Posterior vena cava (tissue), 2 donors: ENCODE measurements at regions not wholly inside any gene's neighbourhood (a gene's known extent, or its start where the extent isn't known, plus 50 kb on each side); places are given as distances from the start of the nearest gene placed in this dataset.
"Not testable (repeated sequence)": the region's sequence is repeated elsewhere in the genome, so short reads cannot be mapped to it uniquely, and the experiment has no call there.

Experiments used
- DNase-seq: peaks from one replicate; pipeline ENCODE4 v3.0.0-alpha.2; 2020; ENCODE audit warnings: low spot score
- intact Hi-C, 2 donors: fragments of 100-400 bp; cut with DNase I; formaldehyde crosslinking; loops; one replicate each; pipeline versions ENCODE4 v1.14.1 to v1.14.2; 2022 to 2023
- donor health status: DM: yes; HTN: yes; CAD: no.
- donor health status: DM: yes; HTN: yes; CAD: no.

DNA sequence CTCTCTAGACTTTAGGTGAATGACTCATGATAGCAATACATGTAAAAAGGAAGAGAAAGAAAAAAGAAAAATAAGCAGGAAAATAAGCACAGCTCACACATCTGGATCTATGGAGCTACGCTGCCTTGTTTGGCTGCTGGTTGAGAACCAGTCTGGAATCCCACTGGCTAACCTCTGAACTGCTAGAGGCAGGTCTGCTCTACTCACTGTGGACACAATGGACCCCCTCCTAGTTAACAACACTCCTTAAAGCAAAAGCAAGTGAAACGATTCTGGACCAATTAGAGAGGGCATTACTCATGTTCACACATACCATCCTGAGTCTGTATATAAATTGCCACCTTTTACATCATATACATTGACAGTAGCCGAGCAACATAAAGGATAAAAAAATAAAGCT lies 383.2 kb upstream of the FLRT2 start:
- DNase-seq: no peak

GRCh38 chr14:85150166-85150565 lies 379.8 kb upstream of the FLRT2 start:
- DNase-seq: no peak
- intact Hi-C loops: no loop called here

More for the DNA sequence above, 383.2 kb upstream of the FLRT2 start:
- intact Hi-C loops: no loop called here

- DNase-seq: no peak
- intact Hi-C loops: no loop called here
Observed at GRCh38 chr14:85154714-85155113, 375.2 kb upstream of the FLRT2 start.

DNA sequence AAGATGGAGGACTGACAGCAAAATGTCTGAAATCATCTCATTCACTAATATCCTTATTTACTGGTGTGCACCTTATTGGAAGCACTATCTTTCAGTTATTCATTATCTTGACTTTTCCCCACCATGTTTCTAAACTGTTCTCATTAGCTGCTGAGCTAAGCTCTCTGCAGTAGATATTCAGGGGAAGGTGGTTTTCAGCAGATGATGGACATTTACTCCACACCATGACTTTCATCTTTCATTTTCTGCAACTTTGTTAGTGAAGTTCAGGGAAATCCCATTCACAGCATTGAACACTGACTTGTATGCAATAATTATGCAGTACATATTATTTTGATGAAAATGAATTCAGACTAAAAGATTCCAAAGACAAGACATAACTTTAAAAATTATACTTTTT lies 373.6 kb upstream of the FLRT2 start:
- DNase-seq: no peak
- intact Hi-C loops: no loop called here

DNA sequence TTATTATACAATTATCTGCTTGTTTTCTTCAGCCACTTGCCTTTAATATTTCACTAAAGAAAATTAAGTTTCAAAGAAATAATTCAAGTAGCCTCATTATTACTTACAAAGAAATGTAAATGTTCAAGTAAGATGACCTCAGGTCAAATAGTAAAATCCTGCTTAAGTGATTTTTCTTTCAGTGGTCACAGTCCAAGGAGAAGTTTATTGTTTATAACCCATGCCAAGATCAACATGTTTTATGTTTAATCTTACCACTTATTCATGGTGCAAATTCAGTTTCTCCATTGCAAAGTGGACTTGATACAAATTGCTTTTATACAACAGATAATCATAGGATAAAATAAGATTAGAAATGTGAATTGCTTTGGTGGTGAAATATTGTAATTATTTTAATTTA lies 370.2 kb upstream of the FLRT2 start:
- DNase-seq: no peak
- intact Hi-C loops: no loop called here

DNA sequence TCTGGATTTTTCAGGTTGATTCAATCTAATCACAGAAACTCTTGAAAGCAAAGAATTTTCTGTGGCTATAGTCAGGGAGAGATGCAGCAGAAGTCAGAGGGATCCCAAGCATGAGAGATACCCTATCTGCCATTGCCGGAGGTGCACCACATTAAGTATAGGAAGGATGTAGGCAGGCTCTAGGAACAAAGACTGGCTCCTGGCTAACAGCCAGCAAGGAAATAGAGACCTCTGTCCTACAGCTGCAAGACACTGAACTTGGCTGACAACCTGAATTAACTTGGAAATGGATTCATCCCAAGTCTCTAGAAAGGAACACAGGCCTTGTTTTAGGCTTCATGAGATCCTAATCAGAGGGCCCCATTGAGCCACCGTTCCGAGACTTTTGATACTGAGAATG lies 364.9 kb upstream of the FLRT2 start:
- no peak for DNase-seq
- intact Hi-C loops: no loop called here

- no peak for DNase-seq
- intact Hi-C loops: no loop called here
Observed at GRCh38 chr14:85169381-85169780, 360.6 kb upstream of the FLRT2 start.

- intact Hi-C loops: no loop called here
- DNase-seq: no peak
Observed at GRCh38 chr14:85172290-85172689, 357.7 kb upstream of the FLRT2 start.

DNA sequence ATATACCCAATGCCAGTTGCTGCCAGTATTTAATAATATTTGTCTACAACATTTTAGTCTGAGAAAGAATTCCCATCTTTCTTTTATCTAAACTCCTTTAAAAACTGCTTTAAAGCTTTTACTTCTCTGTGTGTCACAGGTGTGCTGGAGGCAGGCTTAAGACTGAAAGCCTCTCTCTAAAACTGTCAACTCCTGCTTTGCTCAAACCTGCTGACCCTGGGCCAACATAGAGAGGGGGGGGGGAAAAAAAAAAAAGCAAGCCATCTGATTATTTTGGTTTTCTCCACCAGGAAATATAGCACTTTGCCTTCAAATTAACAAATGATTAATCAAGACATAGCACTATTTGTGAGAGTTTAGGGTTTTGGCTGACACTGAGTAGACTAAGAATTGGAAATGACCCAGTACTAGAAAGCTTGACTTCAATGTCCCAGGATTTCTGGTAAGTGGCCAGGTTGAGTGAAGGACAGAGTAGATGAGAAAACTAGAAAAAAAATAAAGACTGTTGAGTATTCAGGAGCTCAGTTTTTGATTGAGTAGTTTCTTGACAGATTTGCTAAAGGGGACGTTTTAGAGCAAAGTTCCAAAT lies 357.0 kb upstream of the FLRT2 start:
- no peak for DNase-seq
- intact Hi-C loops: no loop called here

- intact Hi-C loops: no loop called here
- no peak for DNase-seq
Observed at GRCh38 chr14:85175556-85175955, 354.4 kb upstream of the FLRT2 start.

DNA sequence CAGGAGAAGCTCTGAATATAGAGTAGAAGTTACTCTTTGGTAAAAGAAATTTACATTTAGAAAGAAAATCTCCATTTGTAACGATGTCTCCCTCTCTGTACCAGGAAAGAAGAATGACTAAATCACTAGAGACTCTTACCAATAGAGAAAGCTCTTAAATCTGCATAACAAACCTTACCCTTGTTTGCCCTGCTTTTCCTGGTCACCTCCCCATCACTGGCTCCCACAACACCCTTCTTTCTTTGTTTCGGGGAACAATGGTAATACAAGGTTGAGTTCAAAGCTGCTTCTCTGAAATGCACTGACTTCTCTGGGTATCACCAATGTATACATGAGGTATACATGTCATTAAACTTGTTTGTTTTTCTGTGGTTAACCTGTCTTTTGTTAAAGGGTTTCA lies 351.1 kb upstream of the FLRT2 start:
- intact Hi-C loops: no loop called here
- DNase-seq: no peak

DNA sequence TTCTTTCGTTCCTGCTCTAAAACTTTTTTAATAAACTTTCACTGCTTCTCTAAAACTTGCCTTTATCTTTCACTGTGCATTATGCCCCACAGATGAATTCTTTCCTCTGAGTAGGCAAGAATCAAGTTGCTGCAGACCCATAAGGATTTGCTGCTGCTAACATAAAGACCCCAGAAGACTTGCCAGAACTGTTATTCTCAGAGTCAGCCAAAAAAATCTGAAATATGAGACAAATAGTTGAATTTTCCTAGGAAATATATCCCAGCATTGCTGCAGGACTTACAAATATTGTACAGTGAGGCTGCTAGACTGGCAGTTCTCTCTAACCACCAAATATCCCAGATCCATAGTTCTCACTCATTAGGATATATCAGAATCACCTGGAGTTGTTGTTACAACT lies 349.1 kb upstream of the FLRT2 start:
- DNase-seq: no peak
- intact Hi-C loops: no loop called here

GRCh38 chr14:85182282-85182681 lies 347.7 kb upstream of the FLRT2 start:
- DNase-seq: no peak
- intact Hi-C loops: no loop called here

DNA sequence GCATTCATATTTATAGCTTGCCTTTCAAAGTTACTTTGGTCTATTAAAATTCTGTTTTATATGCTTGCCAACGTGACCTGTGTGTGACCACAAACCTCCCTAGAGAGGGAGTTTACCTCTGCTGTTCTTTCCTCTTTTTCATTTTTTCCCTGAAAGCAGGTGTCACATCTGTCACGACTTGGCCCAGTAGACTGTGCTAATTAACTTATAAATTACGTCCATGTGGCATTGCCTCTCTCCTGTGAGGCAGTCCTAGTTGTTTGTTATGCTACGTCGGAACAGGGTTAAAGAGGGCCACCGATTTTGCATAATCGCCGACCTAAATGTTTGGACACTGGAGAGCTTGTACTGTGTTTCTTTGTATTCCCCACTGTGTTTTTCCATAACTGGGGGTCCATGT lies 343.9 kb upstream of the FLRT2 start:
- intact Hi-C loops: no loop called here
- DNase-seq: no peak

DNA sequence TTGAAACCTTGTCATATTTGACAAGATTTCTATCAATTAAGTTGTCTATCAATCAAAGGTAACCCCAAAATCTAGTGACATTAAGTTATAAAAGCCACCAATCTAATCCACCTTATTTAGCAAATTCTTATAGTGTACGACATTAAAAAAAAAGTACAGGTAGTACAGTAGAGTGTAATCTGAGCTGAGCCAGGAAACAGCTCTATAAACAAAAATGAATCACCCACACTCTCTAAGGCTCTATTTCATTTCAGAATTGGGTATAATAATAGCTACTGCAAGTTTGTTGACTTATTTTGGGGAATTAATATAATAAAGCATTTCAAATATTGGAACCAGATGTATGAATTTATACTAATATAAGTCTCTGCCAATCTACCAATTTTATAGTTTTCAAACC lies 342.4 kb upstream of the FLRT2 start:
- no peak for DNase-seq
- intact Hi-C loops: no loop called here

GRCh38 chr14:85188836-85189235 lies 341.1 kb upstream of the FLRT2 start:
- DNase-seq: no peak
- intact Hi-C loops: no loop called here

DNA sequence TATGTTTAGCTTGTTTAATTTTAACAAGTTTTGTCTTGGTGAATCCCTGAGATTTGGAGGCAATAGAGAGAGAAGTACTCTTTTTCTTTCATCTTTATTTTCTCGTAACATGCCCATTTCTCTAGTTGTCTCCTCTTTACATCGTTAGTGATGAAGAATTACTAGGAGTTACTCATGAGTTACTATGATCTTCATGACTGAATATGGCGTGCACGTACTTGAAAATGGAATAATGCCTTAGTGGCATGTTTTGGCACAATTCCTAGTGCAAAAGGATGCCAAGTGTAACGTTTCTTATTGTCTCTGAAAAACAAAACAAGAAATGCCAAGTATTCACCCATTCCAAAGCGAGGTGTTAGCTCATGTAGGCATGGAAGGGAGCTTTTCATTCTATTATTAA lies 340.7 kb upstream of the FLRT2 start:
- DNase-seq, intact Hi-C loops: not testable (repeated sequence)

- no peak for DNase-seq
- intact Hi-C loops: no loop called here
Observed at GRCh38 chr14:85190251-85190650, 339.7 kb upstream of the FLRT2 start.

GRCh38 chr14:85191986-85192385 lies 338.0 kb upstream of the FLRT2 start:
- DNase-seq: no peak
- intact Hi-C loops: no loop called here

DNA sequence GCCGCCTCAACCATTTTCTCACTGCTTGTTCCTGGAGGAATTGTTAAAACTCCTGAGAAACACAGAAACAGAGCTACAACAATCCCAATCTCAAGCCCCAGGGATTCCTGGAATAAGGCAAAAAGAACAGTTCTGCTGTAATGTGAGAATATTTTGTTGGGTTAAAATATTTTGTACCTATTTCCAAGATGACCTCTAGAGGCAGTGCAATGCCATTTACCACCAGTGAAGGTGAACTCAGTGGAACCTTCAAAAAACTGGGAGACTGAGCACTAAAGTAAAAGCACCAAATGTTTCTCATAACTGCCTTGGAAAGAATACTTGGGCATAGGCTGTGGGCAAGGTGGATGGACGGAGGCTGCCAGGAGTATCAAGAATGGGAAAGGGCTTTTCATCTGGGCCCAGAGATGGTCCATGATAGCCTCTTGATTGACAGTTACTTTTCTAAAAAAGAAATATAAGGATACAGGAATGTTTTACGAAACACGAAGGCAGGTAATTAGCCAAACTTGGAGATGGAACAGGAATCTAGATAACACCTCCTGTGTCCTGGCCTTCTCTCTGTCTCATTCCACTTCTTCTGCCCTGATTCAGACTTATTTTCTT lies 334.0 kb upstream of the FLRT2 start:
- no peak for DNase-seq
- intact Hi-C loops: no loop called here

DNA sequence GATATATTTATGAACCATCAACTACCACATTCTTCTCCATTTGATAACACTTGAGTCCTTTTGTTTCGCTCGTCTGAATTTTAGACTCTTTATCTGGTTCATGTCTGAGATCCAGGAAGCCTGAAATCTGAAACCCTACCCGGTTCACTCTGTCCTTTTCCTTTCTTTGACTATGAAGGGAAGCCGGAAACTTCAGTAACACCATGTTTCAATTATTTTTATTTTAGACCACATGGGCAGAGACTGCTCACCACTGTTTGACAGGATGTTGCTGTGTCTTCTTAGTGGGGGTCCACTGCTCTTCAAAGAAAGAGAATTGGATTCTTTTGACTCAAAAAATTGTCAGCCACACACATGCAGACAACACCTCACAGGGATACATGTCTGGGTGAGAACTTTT lies 331.9 kb upstream of the FLRT2 start:
- intact Hi-C loops: no loop called here
- no peak for DNase-seq

GRCh38 chr14:85205875-85206274 lies 324.1 kb upstream of the FLRT2 start:
- intact Hi-C loops: no loop called here
- DNase-seq: no peak
